Activated T-helper 17 cell treated with anti-CD3 and anti-CD28 coated beads, Interleukin-2, amount 50 U/mL, for 72 hours (primary cell): ENCODE measurements at regions not wholly inside any gene's neighbourhood (a gene's known extent, or its start where the extent isn't known, plus 50 kb on each side); places are given as distances from the start of the nearest gene placed in this dataset.
"Not testable (repeated sequence)": the region's sequence is repeated elsewhere in the genome, so short reads cannot be mapped to it uniquely, and the experiment has no call there.

ENCODE experiments used
- ATAC-seq: fragments of 150-1000 bp; cut with Tn5 transposase; replicated peaks from 2 replicates; pipeline ENCODE4 v1.10.0; 2021; ENCODE audit warnings: mild to moderate bottlenecking, moderate library complexity
- H3K27ac Mint-ChIP-seq: one replicate; pipeline ENCODE4 v1.8.0; 2022; ENCODE audit warnings: mixed read lengths
- H3K27me3 Mint-ChIP-seq: one replicate; pipeline ENCODE4 v1.8.0; 2022; ENCODE audit warnings: mixed read lengths
- H3K36me3 Mint-ChIP-seq: one replicate; pipeline ENCODE4 v1.8.0; 2022; ENCODE audit warnings: low read depth, mild to moderate bottlenecking, mixed read lengths
- H3K4me1 Mint-ChIP-seq: one replicate; pipeline ENCODE4 v1.8.0; 2022; ENCODE audit warnings: mixed read lengths
- H3K4me3 Mint-ChIP-seq: one replicate; pipeline ENCODE4 v1.8.0; 2022; ENCODE audit warnings: mild to moderate bottlenecking, mixed read lengths
- H3K9me3 Mint-ChIP-seq: one replicate; pipeline ENCODE4 v1.8.0; 2022; ENCODE audit warnings: mixed read lengths

GRCh38 chr21:9873096-9873495 lies 648.3 kb upstream of the TPTE start:
- H3K27me3 Mint-ChIP-seq, ATAC-seq, H3K4me3 Mint-ChIP-seq, H3K36me3 Mint-ChIP-seq, H3K27ac Mint-ChIP-seq, H3K4me1 Mint-ChIP-seq: not testable (repeated sequence)
- peaks cover 12% of the 10 kb centered on the region for H3K9me3 Mint-ChIP-seq

- H3K4me1 Mint-ChIP-seq, ATAC-seq: not testable (repeated sequence)
Observed at GRCh38 chr21:9874136-9874535, 647.2 kb upstream of the TPTE start.

GRCh38 chr21:9881430-9881829 lies 640.0 kb upstream of the TPTE start:
- not testable (repeated sequence) for H3K4me3 Mint-ChIP-seq, H3K27ac Mint-ChIP-seq, H3K36me3 Mint-ChIP-seq, H3K4me1 Mint-ChIP-seq, ATAC-seq, H3K27me3 Mint-ChIP-seq
- H3K9me3 Mint-ChIP-seq: peaks cover 14% of the 10 kb centered on the region

More at GRCh38 chr21:9874136-9874535, 647.2 kb upstream of the TPTE start:
- not testable (repeated sequence) for H3K36me3 Mint-ChIP-seq, H3K27me3 Mint-ChIP-seq, H3K27ac Mint-ChIP-seq, H3K4me3 Mint-ChIP-seq
- H3K9me3 Mint-ChIP-seq: peaks cover 12% of the 10 kb centered on the region

GRCh38 chr21:9883047-9883446 lies 638.3 kb upstream of the TPTE start:
- not testable (repeated sequence) for H3K27me3 Mint-ChIP-seq, H3K4me3 Mint-ChIP-seq, H3K4me1 Mint-ChIP-seq, H3K36me3 Mint-ChIP-seq, ATAC-seq, H3K27ac Mint-ChIP-seq
- H3K9me3 Mint-ChIP-seq: peaks cover 14% of the 10 kb centered on the region

GRCh38 chr21:9883571-9884282 lies 637.7 kb upstream of the TPTE start:
- H3K4me1 Mint-ChIP-seq, H3K4me3 Mint-ChIP-seq: not testable (repeated sequence)

GRCh38 chr21:9888500-9888899 lies 632.9 kb upstream of the TPTE start:
- H3K4me1 Mint-ChIP-seq, H3K36me3 Mint-ChIP-seq, H3K4me3 Mint-ChIP-seq, H3K27ac Mint-ChIP-seq, H3K27me3 Mint-ChIP-seq, ATAC-seq: not testable (repeated sequence)
- H3K9me3 Mint-ChIP-seq: peaks cover 21% of the 10 kb centered on the region

More at GRCh38 chr21:9883571-9884282, 637.7 kb upstream of the TPTE start:
- H3K27ac Mint-ChIP-seq, H3K27me3 Mint-ChIP-seq, H3K36me3 Mint-ChIP-seq, ATAC-seq: not testable (repeated sequence)
- H3K9me3 Mint-ChIP-seq: peaks cover 16% of the 10 kb centered on the region

- not testable (repeated sequence) for H3K36me3 Mint-ChIP-seq, ATAC-seq, H3K4me3 Mint-ChIP-seq, H3K27me3 Mint-ChIP-seq, H3K4me1 Mint-ChIP-seq, H3K27ac Mint-ChIP-seq
- H3K9me3 Mint-ChIP-seq: peaks cover 15% of the 10 kb centered on the region
Observed at GRCh38 chr21:9903579-9903978, 617.8 kb upstream of the TPTE start.

GRCh38 chr21:9914135-9914534 lies 607.2 kb upstream of the TPTE start:
- H3K4me1 Mint-ChIP-seq, ATAC-seq, H3K27ac Mint-ChIP-seq, H3K27me3 Mint-ChIP-seq, H3K4me3 Mint-ChIP-seq, H3K36me3 Mint-ChIP-seq: not testable (repeated sequence)
- H3K9me3 Mint-ChIP-seq: peaks cover 17% of the 10 kb centered on the region

- H3K27me3 Mint-ChIP-seq, H3K9me3 Mint-ChIP-seq, H3K4me3 Mint-ChIP-seq, ATAC-seq, H3K4me1 Mint-ChIP-seq, H3K36me3 Mint-ChIP-seq, H3K27ac Mint-ChIP-seq: not testable (repeated sequence)
Observed at GRCh38 chr21:9919446-9919845, 601.9 kb upstream of the TPTE start.

GRCh38 chr21:9943639-9944038 lies 577.7 kb upstream of the TPTE start:
- not testable (repeated sequence) for H3K27me3 Mint-ChIP-seq, H3K36me3 Mint-ChIP-seq, H3K4me3 Mint-ChIP-seq, H3K4me1 Mint-ChIP-seq, H3K27ac Mint-ChIP-seq, ATAC-seq
- peaks cover 26% of the 10 kb centered on the region for H3K9me3 Mint-ChIP-seq

GRCh38 chr21:9946057-9946456 lies 575.3 kb upstream of the TPTE start:
- H3K27me3 Mint-ChIP-seq, H3K4me1 Mint-ChIP-seq, H3K27ac Mint-ChIP-seq, H3K36me3 Mint-ChIP-seq, ATAC-seq, H3K4me3 Mint-ChIP-seq: not testable (repeated sequence)
- H3K9me3 Mint-ChIP-seq: peaks cover 29% of the 10 kb centered on the region

- H3K4me1 Mint-ChIP-seq, ATAC-seq, H3K4me3 Mint-ChIP-seq, H3K36me3 Mint-ChIP-seq, H3K27ac Mint-ChIP-seq, H3K27me3 Mint-ChIP-seq: not testable (repeated sequence)
- peaks cover 29% of the 10 kb centered on the region for H3K9me3 Mint-ChIP-seq
Observed at GRCh38 chr21:9949510-9950289, 571.7 kb upstream of the TPTE start.

GRCh38 chr21:9950363-9950762 lies 571.0 kb upstream of the TPTE start:
- not testable (repeated sequence) for H3K4me1 Mint-ChIP-seq, H3K36me3 Mint-ChIP-seq, ATAC-seq, H3K27me3 Mint-ChIP-seq, H3K4me3 Mint-ChIP-seq, H3K27ac Mint-ChIP-seq
- H3K9me3 Mint-ChIP-seq: peaks cover 29% of the 10 kb centered on the region

GRCh38 chr21:9958791-9959190 lies 562.6 kb upstream of the TPTE start:
- not testable (repeated sequence) for H3K27me3 Mint-ChIP-seq, H3K36me3 Mint-ChIP-seq, ATAC-seq, H3K4me3 Mint-ChIP-seq, H3K9me3 Mint-ChIP-seq, H3K4me1 Mint-ChIP-seq, H3K27ac Mint-ChIP-seq

- not testable (repeated sequence) for H3K36me3 Mint-ChIP-seq, H3K27ac Mint-ChIP-seq, ATAC-seq, H3K4me1 Mint-ChIP-seq, H3K4me3 Mint-ChIP-seq, H3K9me3 Mint-ChIP-seq, H3K27me3 Mint-ChIP-seq
Observed at GRCh38 chr21:9959220-9959964, 562.0 kb upstream of the TPTE start.
